Thymus (tissue), 11 donors: ENCODE measurements at regions not wholly inside any gene's neighbourhood (a gene's known extent, or its start where the extent isn't known, plus 50 kb on each side); places are given as distances from the start of the nearest gene placed in this dataset.

Source experiments
- DNase-seq, 9 donors: peaks; one replicate each; pipeline ENCODE4 v3.0.0-alpha.2; 2013; ENCODE audit warnings: low spot score in 9 of 9, low read depth in 6 of 9, missing footprints in 1 of 9
- H3K27ac ChIP-seq, 2 donors: one replicate each; pipeline ENCODE4 v1.5.1; 2013; ENCODE audit warnings: control low read depth in 1 of 2, low read depth in 1 of 2, low read length in 1 of 2, mild to moderate bottlenecking in 1 of 2, moderate library complexity in 1 of 2
- H3K27me3 ChIP-seq, 2 donors: one replicate each; pipeline ENCODE4 v1.5.1; 2013; ENCODE audit warnings: low read length in 1 of 2; ENCODE audit not compliant: control insufficient read depth in 2 of 2, insufficient read depth in 1 of 2
- H3K36me3 ChIP-seq, 2 donors: one replicate each; pipeline ENCODE4 v1.5.1; 2013; ENCODE audit warnings: low read length in 1 of 2, mild to moderate bottlenecking in 1 of 2, moderate library complexity in 1 of 2; ENCODE audit not compliant: control insufficient read depth in 2 of 2, insufficient read depth in 2 of 2
- H3K4me1 ChIP-seq, 2 donors: one replicate each; pipeline ENCODE4 v1.5.1; 2013; ENCODE audit warnings: low read length in 2 of 2; ENCODE audit not compliant: control insufficient read depth in 2 of 2, insufficient read depth in 2 of 2
- H3K4me3 ChIP-seq, 2 donors: one replicate each; pipeline ENCODE4 v1.5.1; 2013; ENCODE audit warnings: low read length in 2 of 2, control low read depth in 1 of 2, mild to moderate bottlenecking in 1 of 2
- H3K9me3 ChIP-seq, 2 donors: one replicate each; pipeline ENCODE4 v1.5.1; 2013; ENCODE audit warnings: low read length in 1 of 2, mild to moderate bottlenecking in 1 of 2; ENCODE audit not compliant: control insufficient read depth in 2 of 2, insufficient read depth in 1 of 2
- WGBS: extraction: QIAGEN DNeasy Blood & Tissue Kit; methylation state at CpG from one replicate; pipeline ENCODE4 v1.1.7; 2013; 5-methylcytosine and 5-hydroxymethylcytosine counted together
- donor health status: healthy.

DNA sequence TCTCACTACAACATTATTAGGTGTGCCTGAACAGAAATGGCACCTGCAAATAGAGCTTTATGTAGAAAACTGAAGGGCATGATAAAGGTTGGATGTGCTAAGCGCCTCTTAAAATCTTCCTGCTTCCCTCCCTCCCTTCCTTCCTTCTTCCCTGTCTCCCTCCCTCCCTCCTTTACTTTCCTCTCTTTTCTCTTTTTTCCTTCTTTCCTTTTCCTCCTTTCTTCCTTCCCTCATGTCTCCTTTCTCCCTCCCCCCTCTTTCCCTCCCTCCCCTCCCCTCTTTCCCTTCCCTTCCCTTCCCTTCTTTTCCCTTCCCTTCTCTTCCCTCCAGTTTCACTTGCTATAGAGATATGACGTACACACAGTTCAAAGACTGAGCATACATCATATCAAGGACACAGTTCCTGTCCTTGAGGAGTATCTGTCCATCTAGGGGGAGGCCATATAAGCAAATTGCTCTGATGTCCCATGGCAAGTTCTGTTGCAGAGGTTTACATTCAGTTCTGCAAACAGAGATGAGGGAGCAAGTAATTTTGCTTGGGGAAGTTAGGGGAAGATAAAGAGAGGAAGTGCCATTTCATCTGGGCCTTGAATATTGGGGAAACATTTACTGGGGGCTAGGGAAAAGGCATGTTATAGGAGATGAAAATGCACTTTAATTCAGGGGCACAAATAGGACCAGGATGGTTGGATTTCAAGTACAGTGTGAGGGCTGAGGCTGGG lies 79.0 kb upstream of the EEF1E1 start:
- 96% methylated on average over 2 of the region's 2 CpGs for WGBS
- Histone ChIP-seq H3K36me3 (no peaks in the 10 kb centered on the region), H3K4me1 (peaks cover 0 to 5% of the 10 kb centered on the region in 2 donors), H3K9me3 (no peaks in the 10 kb centered on the region), H3K27ac (no peak overlapping the region), H3K4me3 (no peak overlapping the region), H3K27me3 (no peaks in the 10 kb centered on the region)
- no peak for DNase-seq

- Histone ChIP-seq H3K36me3 (no peaks in the 10 kb centered on the region), H3K4me1 (peaks cover 0 to 5% of the 10 kb centered on the region in 2 donors), H3K27me3 (no peaks in the 10 kb centered on the region), H3K27ac (no peak overlapping the region), H3K9me3 (no peaks in the 10 kb centered on the region), H3K4me3 (no peak overlapping the region)
- DNase-seq = no peak
- WGBS = 89% methylated on average over 11 of the region's 11 CpGs
Observed at GRCh38 chr6:8180327-8181159, 78.2 kb upstream of the EEF1E1 start.

- Histone ChIP-seq H3K36me3 (no peaks in the 10 kb centered on the region), H3K27ac (no peak overlapping the region), H3K4me1 (peaks cover 0 to 3% of the 10 kb centered on the region in 2 donors), H3K27me3 (no peaks in the 10 kb centered on the region), H3K9me3 (no peaks in the 10 kb centered on the region), H3K4me3 (no peak overlapping the region)
- no peak for DNase-seq
- WGBS = 97% methylated on average over 2 of the region's 2 CpGs
Observed at GRCh38 chr6:8177721-8178120, 75.4 kb upstream of the EEF1E1 start.

GRCh38 chr6:8175046-8175777 lies 72.9 kb upstream of the EEF1E1 start:
- Histone ChIP-seq H3K27me3 (no peaks in the 10 kb centered on the region), H3K27ac (no peak overlapping the region), H3K4me3 (no peak overlapping the region), H3K36me3 (no peaks in the 10 kb centered on the region), H3K9me3 (no peaks in the 10 kb centered on the region), H3K4me1 (no peaks in the 10 kb centered on the region)
- DNase-seq = no peak
- 98% methylated on average over 3 of the region's 3 CpGs for WGBS

GRCh38 chr6:8174571-8174970 lies 72.2 kb upstream of the EEF1E1 start:
- Histone ChIP-seq H3K36me3 (no peaks in the 10 kb centered on the region), H3K4me1 (no peaks in the 10 kb centered on the region), H3K4me3 (no peak overlapping the region), H3K27me3 (no peaks in the 10 kb centered on the region), H3K27ac (no peak overlapping the region), H3K9me3 (no peaks in the 10 kb centered on the region)
- no peak for DNase-seq
- WGBS = 94% methylated on average over 6 of the region's 6 CpGs

DNA sequence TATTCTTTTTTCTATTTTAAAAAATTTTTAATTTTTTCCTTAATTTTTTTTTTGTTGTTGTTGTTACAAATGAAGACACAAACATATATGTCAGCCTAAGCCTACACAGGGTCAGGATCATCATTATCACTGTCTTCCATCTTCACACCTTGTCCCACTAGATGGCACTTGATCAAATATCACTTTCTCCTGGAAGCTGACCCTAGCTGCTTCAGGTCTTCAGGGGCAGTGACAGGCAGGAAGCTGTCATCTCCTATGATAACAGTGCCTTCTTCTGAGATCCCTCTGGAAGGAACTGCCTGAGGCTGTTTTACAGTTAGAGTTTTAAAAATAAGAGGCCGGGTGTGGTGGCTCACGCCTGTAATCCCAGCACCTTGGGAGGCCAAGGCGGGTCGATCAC lies 70.2 kb upstream of the EEF1E1 start:
- H3K4me3 ChIP-seq = no peak overlapping the region
- H3K4me1 ChIP-seq = no peaks in the 10 kb centered on the region
- no peaks in the 10 kb centered on the region for H3K36me3 ChIP-seq
- H3K9me3 ChIP-seq = no peaks in the 10 kb centered on the region
- H3K27ac ChIP-seq = no peak overlapping the region
- no peaks in the 10 kb centered on the region for H3K27me3 ChIP-seq
- WGBS = 98% methylated on average over 4 of the region's 4 CpGs
- DNase-seq = no peak

DNA sequence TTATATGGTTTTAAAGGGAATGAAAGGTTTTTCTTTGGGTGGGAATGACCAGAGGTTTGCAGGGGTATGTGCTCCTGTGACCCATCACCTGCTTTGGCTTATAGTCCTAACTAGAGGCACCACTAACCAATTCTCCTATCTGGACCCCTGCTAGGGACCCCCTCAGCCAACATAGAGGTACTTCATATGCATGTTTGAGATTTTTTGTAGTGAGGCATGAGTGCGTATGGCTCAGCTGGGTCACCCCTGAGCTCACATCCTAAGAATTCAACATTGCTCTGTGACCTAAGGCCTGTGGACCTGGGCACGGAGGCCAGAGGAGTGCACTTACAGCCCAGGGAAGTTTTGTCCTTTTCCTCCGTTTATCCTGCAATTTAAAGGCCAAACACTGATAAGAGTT lies 68.4 kb upstream of the EEF1E1 start:
- WGBS = 96% methylated on average over 3 of the region's 3 CpGs
- no peak overlapping the region for H3K27ac ChIP-seq
- H3K4me3 ChIP-seq = no peak overlapping the region
- H3K27me3 ChIP-seq = no peaks in the 10 kb centered on the region
- H3K36me3 ChIP-seq = no peaks in the 10 kb centered on the region
- no peaks in the 10 kb centered on the region for H3K4me1 ChIP-seq
- DNase-seq = no peak
- H3K9me3 ChIP-seq = no peaks in the 10 kb centered on the region

DNA sequence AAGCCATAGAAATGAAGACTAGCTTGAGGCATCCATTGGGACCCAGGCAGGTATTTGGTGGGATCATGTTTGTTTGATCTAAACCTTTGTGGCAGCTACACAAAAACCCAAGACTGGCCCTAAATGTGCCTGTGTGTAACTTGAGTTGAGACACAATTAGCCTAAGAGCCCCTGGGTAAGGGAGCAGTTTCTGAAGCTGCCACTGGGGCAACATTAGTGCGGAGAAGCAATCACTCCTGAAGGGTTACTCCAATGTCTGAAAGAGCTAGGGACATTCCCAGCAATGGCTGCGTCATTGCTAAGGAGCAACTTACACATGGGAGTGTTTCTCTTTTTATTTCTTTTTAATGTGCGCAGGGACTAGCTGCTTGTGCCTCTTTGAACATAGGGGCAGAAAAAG lies 67.9 kb upstream of the EEF1E1 start:
- 97% methylated on average over 3 of the region's 3 CpGs for WGBS
- DNase-seq = no peak
- Histone ChIP-seq H3K4me1 (no peaks in the 10 kb centered on the region), H3K36me3 (no peaks in the 10 kb centered on the region), H3K9me3 (no peaks in the 10 kb centered on the region), H3K27ac (no peak overlapping the region), H3K27me3 (no peaks in the 10 kb centered on the region), H3K4me3 (no peak overlapping the region)

- H3K27me3 ChIP-seq = no peaks in the 10 kb centered on the region
- no peak overlapping the region for H3K27ac ChIP-seq
- no peaks in the 10 kb centered on the region for H3K36me3 ChIP-seq
- no peak for DNase-seq
- no peaks in the 10 kb centered on the region for H3K4me1 ChIP-seq
- peaks cover 0 to 4% of the 10 kb centered on the region in 2 donors for H3K9me3 ChIP-seq
- no peak overlapping the region for H3K4me3 ChIP-seq
Observed at GRCh38 chr6:8166156-8166555, 63.8 kb upstream of the EEF1E1 start.
